GM20000 (cell line): ENCODE measurements at regions not wholly inside any gene's neighbourhood (a gene's known extent, or its start where the extent isn't known, plus 50 kb on each side); places are given as distances from the start of the nearest gene placed in this dataset.

Experiments
- DNase-seq: peaks from one replicate; pipeline ENCODE4 v3.0.0; 2012; ENCODE audit warnings: low spot score
- CTCF ChIP-seq: IDR thresholded peaks from 2 replicates; pipeline ENCODE4 v1.5.1; 2012; ENCODE audit warnings: mild to moderate bottlenecking, control low read depth; ENCODE audit errors: extremely low read depth, missing control alignments

- no peak for DNase-seq
- TF ChIP-seq CTCF = no peak
Observed at GRCh38 chr11:112439614-112440013, 179.0 kb upstream of the PLET1 start.

GRCh38 chr11:112440518-112440917 lies 179.9 kb upstream of the PLET1 start:
- no peak for DNase-seq
- no peak for TF ChIP-seq CTCF

GRCh38 chr11:112448168-112448567 lies 187.5 kb upstream of the PLET1 start:
- DNase-seq = no peak
- TF ChIP-seq CTCF = no peak

GRCh38 chr11:112448806-112449205 lies 188.1 kb upstream of the PLET1 start:
- DNase-seq = no peak
- no peak for TF ChIP-seq CTCF

- no peak for TF ChIP-seq CTCF
- DNase-seq = no peak
Observed at GRCh38 chr11:112451250-112451649, 190.6 kb upstream of the PLET1 start.

- TF ChIP-seq CTCF = no peak
Observed at GRCh38 chr11:112453601-112454577, 193.2 kb upstream of the PLET1 start.

GRCh38 chr11:112454841-112455240 lies 194.2 kb upstream of the PLET1 start:
- DNase-seq = no peak
- no peak for TF ChIP-seq CTCF

More at GRCh38 chr11:112453601-112454577, 193.2 kb upstream of the PLET1 start:
- DNase-seq = peak; percentile 42
